T-helper 1 cell treated with Interleukin-12 subunit alpha and Interleukin-12 subunit beta and Interleukin-4 antibody, amounts not matched to agents 30 μg/mL and 1 μg/mL, for 36 hours (primary cell): ENCODE measurements at regions not wholly inside any gene's neighbourhood (a gene's known extent, or its start where the extent isn't known, plus 50 kb on each side); places are given as distances from the start of the nearest gene placed in this dataset.
"Not testable (repeated sequence)": the region's sequence is repeated elsewhere in the genome, so short reads cannot be mapped to it uniquely, and the experiment has no call there.

Source experiments
- H3K27ac Mint-ChIP-seq: one replicate; pipeline ENCODE4 v1.8.0; 2021; ENCODE audit warnings: mild to moderate bottlenecking, mixed read lengths
- H3K27me3 Mint-ChIP-seq: one replicate; pipeline ENCODE4 v1.8.0; 2021; ENCODE audit warnings: low read depth, mixed read lengths
- H3K36me3 Mint-ChIP-seq: one replicate; pipeline ENCODE4 v1.8.0; 2021; ENCODE audit warnings: low read depth, mixed read lengths
- H3K4me1 Mint-ChIP-seq: one replicate; pipeline ENCODE4 v1.8.0; 2021; ENCODE audit warnings: low read depth, mixed read lengths
- H3K4me3 Mint-ChIP-seq: one replicate; pipeline ENCODE4 v1.8.0; 2021; ENCODE audit warnings: mild to moderate bottlenecking, moderate library complexity, mixed read lengths
- H3K9me3 Mint-ChIP-seq: one replicate; pipeline ENCODE4 v1.8.0; 2021; ENCODE audit warnings: mixed read lengths

DNA sequence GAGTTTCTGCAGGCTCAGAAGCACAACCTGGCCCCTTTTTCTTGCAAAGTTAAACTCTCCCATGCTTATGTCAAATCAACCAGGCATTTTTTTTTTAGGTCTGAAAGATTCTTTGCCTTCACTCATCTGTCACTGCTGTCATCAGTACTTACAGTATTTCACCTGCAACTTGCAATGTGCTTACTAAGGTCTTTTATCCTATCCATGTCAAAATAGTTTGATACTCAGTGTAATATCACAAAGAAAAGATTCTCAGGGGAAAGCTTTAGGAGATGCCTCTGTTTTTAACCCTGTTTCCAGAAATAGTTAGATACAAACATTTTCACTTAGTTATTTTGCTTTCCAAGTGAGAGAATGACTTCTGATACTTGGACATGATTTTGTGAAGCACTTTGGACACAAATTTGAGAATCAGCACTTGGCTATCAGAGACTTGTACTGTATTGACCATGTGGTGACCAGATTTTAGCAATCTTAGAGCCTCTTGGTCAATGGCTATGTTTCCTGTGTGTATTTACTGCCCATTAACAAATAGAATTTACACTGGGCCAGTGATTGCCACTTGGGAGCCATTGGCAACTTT, 428.2 kb downstream of the IRX1 start:
- H3K27ac Mint-ChIP-seq: no peak overlapping the region
- no peaks in the 10 kb centered on the region for H3K4me1 Mint-ChIP-seq
- H3K4me3 Mint-ChIP-seq: no peak overlapping the region
- H3K27me3 Mint-ChIP-seq: no peaks in the 10 kb centered on the region
- peaks cover 13% of the 10 kb centered on the region for H3K9me3 Mint-ChIP-seq
- H3K36me3 Mint-ChIP-seq: peaks cover under 1% of the 10 kb centered on the region

DNA sequence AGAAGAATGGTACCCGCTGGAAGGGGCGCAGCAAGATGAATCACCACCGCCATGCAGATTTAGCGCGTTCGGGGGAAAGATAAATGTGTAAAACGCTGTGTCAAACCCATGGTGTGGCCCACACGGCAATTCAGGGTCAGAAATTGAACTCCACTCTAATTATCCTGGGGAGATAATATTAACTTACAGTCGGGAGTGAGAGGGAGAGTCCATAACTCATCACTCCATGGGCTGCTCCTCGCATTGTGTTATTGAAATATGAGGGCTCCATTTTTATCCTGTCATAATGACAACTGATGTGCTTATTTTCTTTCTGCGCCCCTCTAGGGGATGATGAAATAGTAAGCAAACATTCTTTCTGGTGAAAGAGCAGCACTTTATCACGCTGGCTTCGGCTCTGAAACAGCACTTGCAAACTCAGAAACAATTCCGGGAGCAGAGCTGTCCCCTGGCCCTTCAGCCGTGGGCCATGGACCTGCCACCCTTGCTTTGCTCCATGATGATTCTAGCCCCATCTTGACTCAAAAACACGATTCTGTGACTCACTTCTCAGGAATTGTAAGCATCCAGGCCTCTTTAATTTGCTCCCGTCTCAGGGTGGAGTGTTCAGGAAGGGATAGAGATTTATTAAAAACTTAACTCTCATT, 431.6 kb downstream of the IRX1 start:
- no peak overlapping the region for H3K27ac Mint-ChIP-seq
- H3K4me3 Mint-ChIP-seq: no peak overlapping the region
- H3K4me1 Mint-ChIP-seq: no peaks in the 10 kb centered on the region
- no peaks in the 10 kb centered on the region for H3K36me3 Mint-ChIP-seq
- no peaks in the 10 kb centered on the region for H3K27me3 Mint-ChIP-seq
- peaks cover 16% of the 10 kb centered on the region for H3K9me3 Mint-ChIP-seq

DNA sequence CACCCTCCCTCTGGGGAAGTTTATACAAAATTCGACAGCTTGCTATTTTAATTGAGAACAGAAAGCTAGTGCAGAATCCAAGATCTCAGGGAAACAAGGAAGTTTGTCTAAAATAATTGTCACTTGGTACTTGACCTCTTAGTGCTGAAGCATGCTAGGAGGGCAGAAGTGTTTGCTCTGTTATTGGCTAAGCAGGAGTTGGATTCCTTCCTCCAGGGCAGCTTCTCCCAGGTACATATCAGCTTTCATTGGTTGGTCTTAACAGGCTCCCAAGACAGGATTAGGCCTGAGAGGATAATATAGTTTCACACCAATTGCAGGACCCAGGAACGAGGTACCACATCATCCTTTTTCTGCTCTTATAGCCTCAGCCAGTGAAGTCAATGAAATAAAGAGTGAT, 432.8 kb downstream of the IRX1 start:
- no peak overlapping the region for H3K27ac Mint-ChIP-seq
- H3K9me3 Mint-ChIP-seq: peaks cover 9% of the 10 kb centered on the region

DNA sequence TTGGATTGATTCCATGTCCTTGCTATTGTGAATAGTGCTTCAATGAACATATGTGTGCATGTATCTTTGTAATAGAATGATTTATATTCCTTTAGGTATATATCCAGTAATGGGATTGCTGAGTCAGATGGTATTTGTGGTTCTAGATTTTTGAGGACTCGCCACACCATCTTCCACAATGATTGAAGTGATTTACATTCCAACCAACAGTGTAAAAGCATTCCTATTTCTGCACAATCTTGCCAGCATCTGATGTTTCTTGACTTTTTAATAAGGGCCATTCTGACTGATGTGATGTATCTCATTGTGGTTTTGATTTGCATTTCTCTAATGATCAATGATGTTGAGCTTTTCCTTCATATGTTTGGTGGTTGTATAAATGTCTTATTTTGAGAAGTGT, 437.9 kb downstream of the IRX1 start:
- H3K9me3 Mint-ChIP-seq: peaks cover 22% of the 10 kb centered on the region
- peak overlapping the region; percentile 26 for H3K27ac Mint-ChIP-seq
- not testable (repeated sequence) for H3K36me3 Mint-ChIP-seq, H3K27me3 Mint-ChIP-seq, H3K4me1 Mint-ChIP-seq, H3K4me3 Mint-ChIP-seq

More for the DNA sequence above, 432.8 kb downstream of the IRX1 start:
- no peaks in the 10 kb centered on the region for H3K4me1 Mint-ChIP-seq
- no peaks in the 10 kb centered on the region for H3K27me3 Mint-ChIP-seq
- H3K36me3 Mint-ChIP-seq: no peaks in the 10 kb centered on the region
- H3K4me3 Mint-ChIP-seq: no peak overlapping the region

DNA sequence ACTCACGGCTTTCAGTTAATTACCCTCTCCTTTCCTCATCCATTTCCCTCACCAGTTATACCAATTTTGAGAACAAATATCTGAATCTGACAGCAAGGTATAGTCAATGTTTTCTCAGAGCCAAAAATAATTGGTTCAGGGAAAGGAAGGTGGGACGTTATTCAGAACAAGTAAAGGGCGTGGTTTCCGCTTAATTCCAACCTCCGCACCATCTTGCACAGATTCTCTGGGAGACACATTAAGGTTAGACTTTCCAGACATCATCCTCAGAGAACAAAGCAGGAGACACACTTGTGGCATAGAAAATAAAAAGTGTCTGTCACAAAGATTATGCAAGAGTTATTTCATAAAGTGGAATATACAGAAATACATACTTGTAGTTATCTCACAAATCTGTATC, 441.2 kb downstream of the IRX1 start:
- Mint-ChIP-seq H3K4me1 (peaks cover 9% of the 10 kb centered on the region), H3K27me3 (no peaks in the 10 kb centered on the region), H3K9me3 (peaks cover 40% of the 10 kb centered on the region), H3K27ac (no peak overlapping the region), H3K36me3 (peaks cover 7% of the 10 kb centered on the region), H3K4me3 (no peak overlapping the region)

DNA sequence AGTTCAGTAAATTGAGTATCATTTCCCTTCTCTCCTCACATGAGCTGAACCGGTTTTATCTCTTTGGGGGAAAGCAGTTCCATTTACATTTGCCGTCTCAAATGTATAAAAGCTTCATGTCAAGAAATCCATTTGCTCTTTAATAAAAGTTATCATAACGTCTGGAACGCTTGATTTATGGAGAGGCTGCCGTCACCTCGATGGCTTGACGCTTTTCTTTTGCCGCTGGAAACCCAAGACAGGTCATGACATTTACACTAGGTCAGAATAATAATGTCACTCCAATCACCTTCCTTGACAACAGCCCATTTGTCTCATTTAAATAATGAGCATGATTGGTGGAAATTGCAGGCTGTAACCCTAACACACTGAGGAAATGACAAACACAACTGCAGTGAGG, 443.4 kb downstream of the IRX1 start:
- peaks cover 10% of the 10 kb centered on the region for H3K36me3 Mint-ChIP-seq
- peaks cover 9% of the 10 kb centered on the region for H3K4me1 Mint-ChIP-seq
- H3K9me3 Mint-ChIP-seq: peaks cover 52% of the 10 kb centered on the region
- H3K27ac Mint-ChIP-seq: no peak overlapping the region
- no peaks in the 10 kb centered on the region for H3K27me3 Mint-ChIP-seq
- H3K4me3 Mint-ChIP-seq: no peak overlapping the region

DNA sequence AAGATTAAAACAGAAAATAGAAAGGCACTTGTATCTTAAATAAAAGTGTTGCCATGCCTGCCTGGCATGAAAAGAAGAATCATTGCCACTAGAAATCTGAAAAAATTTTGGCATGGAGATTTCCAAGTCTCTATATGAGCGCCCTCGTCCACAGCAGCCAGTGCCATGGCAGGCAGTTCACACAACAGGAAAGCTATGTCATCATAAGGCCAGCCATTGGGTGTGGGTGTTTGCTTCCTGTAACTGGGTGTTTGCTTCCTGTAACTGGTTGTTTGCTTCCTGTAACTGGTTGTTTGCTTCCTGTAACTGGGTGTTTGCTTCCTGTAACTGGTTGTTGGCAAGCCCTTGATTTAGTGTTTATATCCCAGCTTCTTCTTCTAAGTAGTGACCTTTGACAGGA, 446.7 kb downstream of the IRX1 start:
- Mint-ChIP-seq H3K27ac (peak overlapping the region; percentile 28), H3K4me1 (peaks cover 2% of the 10 kb centered on the region), H3K4me3 (no peak overlapping the region), H3K9me3 (peaks cover 58% of the 10 kb centered on the region), H3K27me3 (no peaks in the 10 kb centered on the region), H3K36me3 (peaks cover 10% of the 10 kb centered on the region)

DNA sequence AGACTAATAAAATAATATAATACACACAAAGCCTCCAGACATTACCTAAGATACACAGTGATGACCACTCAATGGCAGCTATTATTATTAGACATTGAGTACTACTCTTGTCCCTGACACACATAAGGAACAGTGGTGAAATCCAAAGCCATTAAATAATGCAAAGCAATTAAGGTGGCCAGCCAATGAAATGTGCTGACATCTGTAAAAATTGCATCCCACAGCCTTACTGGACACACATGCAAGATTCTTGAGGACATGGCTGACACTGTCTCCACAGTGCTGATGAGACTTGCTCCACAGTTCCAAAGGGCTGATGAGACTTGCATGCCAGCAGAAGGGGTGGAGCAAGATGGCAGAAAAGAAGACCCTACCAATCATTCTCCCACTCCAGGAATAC, 447.5 kb downstream of the IRX1 start:
- H3K4me3 Mint-ChIP-seq: no peak overlapping the region
- peak overlapping the region; percentile 28 for H3K27ac Mint-ChIP-seq
- peaks cover 2% of the 10 kb centered on the region for H3K4me1 Mint-ChIP-seq
- H3K36me3 Mint-ChIP-seq: peaks cover 10% of the 10 kb centered on the region
- H3K27me3 Mint-ChIP-seq: no peaks in the 10 kb centered on the region
- peaks cover 59% of the 10 kb centered on the region for H3K9me3 Mint-ChIP-seq

DNA sequence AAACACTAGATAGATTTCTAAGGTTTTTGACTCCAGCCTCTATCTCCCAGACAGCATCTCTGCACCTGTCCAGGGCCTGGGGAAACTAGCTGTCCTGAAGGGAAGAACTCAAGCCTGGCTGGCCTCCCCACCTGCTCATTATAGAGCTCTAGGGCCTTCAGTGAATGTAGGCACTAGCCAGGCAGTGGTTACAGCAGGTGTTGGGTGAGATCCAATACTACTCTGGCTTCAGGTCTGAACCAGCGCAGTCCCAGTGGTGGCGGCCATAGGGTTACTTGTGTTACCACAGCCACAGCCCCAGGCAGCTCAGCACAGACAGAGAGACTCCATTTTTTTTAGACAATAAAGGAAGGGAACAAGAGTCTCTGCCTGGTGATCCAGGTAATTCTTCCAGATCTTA, 449.2 kb downstream of the IRX1 start:
- Mint-ChIP-seq H3K4me1 (peaks cover 2% of the 10 kb centered on the region), H3K9me3 (peaks cover 53% of the 10 kb centered on the region), H3K4me3 (no peak overlapping the region), H3K36me3 (peaks cover 8% of the 10 kb centered on the region), H3K27me3 (no peaks in the 10 kb centered on the region), H3K27ac (no peak overlapping the region)

DNA sequence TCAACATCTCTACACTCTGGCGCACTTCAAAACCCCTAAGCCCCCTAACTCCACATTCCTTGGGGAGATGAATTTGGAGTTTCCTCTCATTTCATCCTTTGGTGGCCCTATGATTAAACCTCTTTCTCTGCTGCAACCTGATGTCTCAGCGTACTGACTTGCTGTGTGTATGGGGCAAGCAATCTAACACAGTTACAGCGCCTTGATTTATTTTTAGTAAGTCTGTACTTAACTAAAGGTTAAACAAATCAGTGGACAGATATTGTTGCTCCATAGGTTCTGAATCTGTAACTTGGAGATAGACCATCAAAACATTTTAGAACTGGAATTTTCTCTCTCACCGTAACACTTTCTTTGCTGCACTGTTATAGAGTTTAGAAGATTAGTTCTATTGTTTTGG, 452.8 kb downstream of the IRX1 start:
- no peaks in the 10 kb centered on the region for H3K4me1 Mint-ChIP-seq
- no peaks in the 10 kb centered on the region for H3K27me3 Mint-ChIP-seq

DNA sequence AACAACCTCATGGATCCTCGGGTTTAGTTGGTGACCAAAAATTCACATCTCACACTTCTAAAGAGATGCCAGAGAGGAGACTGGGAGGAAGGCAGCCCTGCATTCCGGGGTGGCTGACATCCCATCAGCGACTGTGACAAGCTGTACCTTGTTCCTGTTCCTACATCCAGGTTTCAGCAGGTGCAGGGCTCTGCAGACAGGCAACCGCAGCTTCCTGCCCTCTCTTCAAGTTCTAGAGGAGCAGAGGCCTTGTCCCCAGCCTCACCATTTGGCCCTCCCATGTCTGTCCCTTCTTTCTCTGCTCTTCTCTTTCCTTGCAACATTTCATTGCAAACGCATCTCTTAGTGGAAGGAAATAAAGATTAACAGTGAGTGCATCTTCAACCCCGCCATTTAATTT, 454.6 kb downstream of the IRX1 start:
- Mint-ChIP-seq H3K4me3 (no peak overlapping the region), H3K27ac (no peak overlapping the region), H3K4me1 (no peaks in the 10 kb centered on the region), H3K27me3 (peaks cover 4% of the 10 kb centered on the region), H3K9me3 (peaks cover 20% of the 10 kb centered on the region), H3K36me3 (no peaks in the 10 kb centered on the region)

More for the DNA sequence above, 452.8 kb downstream of the IRX1 start:
- Mint-ChIP-seq H3K4me3 (no peak overlapping the region), H3K9me3 (peaks cover 23% of the 10 kb centered on the region), H3K36me3 (peaks cover under 1% of the 10 kb centered on the region), H3K27ac (no peak overlapping the region)

DNA sequence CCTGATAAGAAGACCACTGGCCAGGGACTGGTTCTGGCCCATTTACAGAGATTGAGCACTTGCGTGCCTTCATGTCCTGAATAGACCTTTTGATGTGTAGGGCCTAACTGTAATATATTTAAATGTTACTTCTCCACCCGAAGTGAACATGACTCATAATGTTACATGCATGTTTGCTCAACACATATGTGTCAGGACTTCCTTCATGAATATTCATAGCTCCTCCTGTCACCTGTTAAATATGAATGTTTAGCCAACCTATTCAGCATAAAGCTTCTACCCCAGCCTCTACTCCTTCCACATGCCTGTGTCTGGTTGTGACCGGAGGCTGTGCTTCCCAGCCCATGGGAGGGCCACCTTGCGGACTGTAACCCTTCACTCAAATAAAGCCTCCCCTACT, 457.5 kb downstream of the IRX1 start:
- H3K4me3 Mint-ChIP-seq: no peak overlapping the region
- H3K27me3 Mint-ChIP-seq: peaks cover 4% of the 10 kb centered on the region
- H3K9me3 Mint-ChIP-seq: peaks cover 16% of the 10 kb centered on the region
- no peaks in the 10 kb centered on the region for H3K36me3 Mint-ChIP-seq
- no peaks in the 10 kb centered on the region for H3K4me1 Mint-ChIP-seq
- H3K27ac Mint-ChIP-seq: no peak overlapping the region

DNA sequence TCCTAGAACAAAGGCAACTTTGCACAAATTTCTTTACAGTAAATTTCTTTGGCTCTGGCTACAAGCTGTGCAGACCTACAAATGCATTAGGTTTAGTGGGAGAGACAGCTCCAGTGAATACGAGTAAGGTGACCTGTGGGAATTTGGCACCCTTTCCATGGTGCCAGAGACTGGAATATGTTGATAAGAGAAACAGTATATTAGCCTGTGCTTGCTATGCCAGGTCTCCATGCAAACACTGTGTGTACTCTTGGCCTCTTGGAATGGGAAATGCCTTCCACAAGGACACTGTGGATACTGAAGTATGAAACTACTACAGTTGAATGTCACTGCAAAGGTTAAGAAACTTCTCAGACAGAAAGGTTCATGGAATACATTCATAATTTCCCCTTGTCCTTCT, 458.5 kb downstream of the IRX1 start:
- Mint-ChIP-seq H3K9me3 (peaks cover 11% of the 10 kb centered on the region), H3K27me3 (peaks cover 4% of the 10 kb centered on the region), H3K4me3 (no peak overlapping the region), H3K27ac (no peak overlapping the region), H3K4me1 (no peaks in the 10 kb centered on the region), H3K36me3 (no peaks in the 10 kb centered on the region)

DNA sequence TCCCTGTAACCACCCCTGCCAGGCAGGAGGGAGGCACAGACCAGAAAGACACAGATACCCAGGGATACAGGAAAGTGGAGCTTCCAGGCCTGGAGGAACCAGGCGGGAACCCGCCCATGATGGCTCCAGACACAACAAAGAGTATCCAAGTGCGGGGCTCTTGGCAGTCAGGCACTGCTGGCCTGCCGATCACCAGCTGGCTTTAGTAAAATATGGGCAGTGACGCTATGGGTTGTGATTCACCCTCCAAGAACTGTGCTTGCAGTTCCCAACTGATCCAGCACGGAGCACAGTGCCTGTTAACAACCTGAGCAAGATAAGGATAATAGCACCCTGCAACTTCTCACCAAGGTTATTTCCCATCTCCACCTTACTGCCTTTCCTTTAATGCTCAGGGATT, 463.3 kb downstream of the IRX1 start:
- Mint-ChIP-seq H3K4me1 (no peaks in the 10 kb centered on the region), H3K4me3 (no peak overlapping the region), H3K27ac (no peak overlapping the region), H3K9me3 (peaks cover 11% of the 10 kb centered on the region), H3K36me3 (no peaks in the 10 kb centered on the region), H3K27me3 (no peaks in the 10 kb centered on the region)

DNA sequence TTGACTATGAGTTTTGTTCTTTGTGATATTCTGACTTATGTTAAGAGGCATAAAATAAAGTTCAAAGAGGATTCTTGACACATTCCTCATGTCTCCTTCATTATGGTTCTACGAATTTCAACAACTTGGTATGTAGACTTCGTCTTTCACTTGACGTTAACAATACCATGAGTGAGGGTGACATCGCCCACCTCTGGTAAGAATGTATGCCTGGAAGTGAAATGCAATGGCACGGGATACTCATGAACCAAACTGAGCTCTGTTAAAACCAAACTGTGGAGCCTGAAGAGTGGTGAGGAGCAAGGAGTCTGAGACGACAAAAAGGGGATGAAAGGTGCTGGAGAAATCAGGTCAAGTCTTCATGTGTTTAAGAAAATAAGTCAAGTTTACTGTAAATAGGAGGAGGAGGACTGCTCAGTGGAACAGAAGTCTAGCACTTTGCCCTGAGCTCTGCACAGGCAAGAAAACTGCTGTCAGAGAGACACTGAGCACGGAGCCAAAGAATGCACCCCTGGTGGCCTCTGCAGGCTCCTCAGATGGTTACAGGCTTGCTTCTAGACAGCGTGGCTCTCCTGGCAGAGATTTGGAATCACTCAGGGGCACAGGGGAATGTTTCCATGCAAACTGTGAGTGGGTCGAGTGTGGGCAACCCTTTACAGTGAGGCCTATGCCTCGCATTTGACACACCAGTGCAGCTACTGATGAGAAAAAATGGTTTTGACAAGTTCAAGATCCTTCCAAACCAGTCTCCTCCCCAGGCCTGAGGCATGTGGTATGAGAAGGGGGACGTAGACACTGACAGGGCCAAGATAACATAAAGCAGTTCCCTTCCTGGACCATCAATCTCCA, 470.1 kb downstream of the IRX1 start:
- no peaks in the 10 kb centered on the region for H3K36me3 Mint-ChIP-seq
- H3K4me1 Mint-ChIP-seq: no peaks in the 10 kb centered on the region
- H3K9me3 Mint-ChIP-seq: peaks cover 16% of the 10 kb centered on the region
- H3K27ac Mint-ChIP-seq: no peak overlapping the region
- H3K27me3 Mint-ChIP-seq: no peaks in the 10 kb centered on the region
- H3K4me3 Mint-ChIP-seq: no peak overlapping the region
